ENCODE measurements at regions not wholly inside any gene's neighbourhood (a gene's known extent, or its start where the extent isn't known, plus 50 kb on each side); places are given as distances from the start of the nearest gene placed in this dataset.

GRCh38 chr10:52514481-52514880 is 200.4 kb downstream of the DKK1 start:
- in situ Hi-C loops (cut with HindIII; ENCODE audit: low pct_ligation_motif_present, low pct_unique_long_range_greater_than_20kb, low sequenced_read_pairs), result no loop called here
- no peak for DNase-seq

- no peak for DNase-seq
- in situ Hi-C loops (cut with HindIII; ENCODE audit: low pct_ligation_motif_present, low pct_unique_long_range_greater_than_20kb, low sequenced_read_pairs), result no loop called here
These were observed 202.9 kb downstream of the DKK1 start for GRCh38 chr10:52517012-52517411.

- no peak for DNase-seq
- in situ Hi-C loops (cut with HindIII; ENCODE audit: low pct_ligation_motif_present, low pct_unique_long_range_greater_than_20kb, low sequenced_read_pairs), result no loop called here
These were observed 209.6 kb downstream of the DKK1 start for GRCh38 chr10:52523696-52524095.

GRCh38 chr10:52525761-52526160 is 211.7 kb downstream of the DKK1 start:
- in situ Hi-C loops (cut with HindIII; ENCODE audit: low pct_ligation_motif_present, low pct_unique_long_range_greater_than_20kb, low sequenced_read_pairs), result no loop called here
- DNase-seq, result no peak

- DNase-seq, result no peak
- in situ Hi-C loops (cut with HindIII; ENCODE audit: low pct_ligation_motif_present, low pct_unique_long_range_greater_than_20kb, low sequenced_read_pairs), result no loop called here
These were observed 212.3 kb downstream of the DKK1 start for GRCh38 chr10:52526251-52526823.

- in situ Hi-C loops (cut with HindIII; ENCODE audit: low pct_ligation_motif_present, low pct_unique_long_range_greater_than_20kb, low sequenced_read_pairs), result no loop called here
- DNase-seq, result no peak
These were observed 218.7 kb downstream of the DKK1 start for GRCh38 chr10:52532650-52533290.

- in situ Hi-C loops (cut with HindIII; ENCODE audit: low pct_ligation_motif_present, low pct_unique_long_range_greater_than_20kb, low sequenced_read_pairs), result no loop called here
- DNase-seq, result no peak
These were observed 219.9 kb downstream of the DKK1 start for GRCh38 chr10:52533986-52534385.

- peak; percentile 57 for DNase-seq
These were observed 225.4 kb downstream of the DKK1 start for GRCh38 chr10:52539463-52539862.

GRCh38 chr10:52540479-52540984 is 226.5 kb downstream of the DKK1 start:
- DNase-seq, result no peak
- in situ Hi-C loops (cut with HindIII; ENCODE audit: low pct_ligation_motif_present, low pct_unique_long_range_greater_than_20kb, low sequenced_read_pairs), result no loop called here

More at GRCh38 chr10:52539463-52539862, 225.4 kb downstream of the DKK1 start:
- in situ Hi-C loops (cut with HindIII; ENCODE audit: low pct_ligation_motif_present, low pct_unique_long_range_greater_than_20kb, low sequenced_read_pairs), result no loop called here

- no peak for DNase-seq
- in situ Hi-C loops (cut with HindIII; ENCODE audit: low pct_ligation_motif_present, low pct_unique_long_range_greater_than_20kb, low sequenced_read_pairs), result no loop called here
These were observed 227.0 kb downstream of the DKK1 start for GRCh38 chr10:52541006-52541473.

GRCh38 chr10:52542906-52543305 is 228.8 kb downstream of the DKK1 start:
- no peak for DNase-seq
- in situ Hi-C loops (cut with HindIII; ENCODE audit: low pct_ligation_motif_present, low pct_unique_long_range_greater_than_20kb, low sequenced_read_pairs), result no loop called here

GRCh38 chr10:52551046-52551445 is 221.5 kb downstream of the MBL2 start:
- no peak for DNase-seq
- in situ Hi-C loops (cut with HindIII; ENCODE audit: low pct_ligation_motif_present, low pct_unique_long_range_greater_than_20kb, low sequenced_read_pairs), result loop anchor here (25.0 kb wide), 1 partner anchor 239 kb away; the partner anchor contains the start of gene DKK1

- DNase-seq, result no peak
- in situ Hi-C loops (cut with HindIII; ENCODE audit: low pct_ligation_motif_present, low pct_unique_long_range_greater_than_20kb, low sequenced_read_pairs), result loop anchor here (25.0 kb wide), 1 partner anchor 246 kb away; the partner anchor contains the start of gene DKK1
These were observed 214.5 kb downstream of the MBL2 start for GRCh38 chr10:52558090-52558489.

GRCh38 chr10:52561322-52561721 is 211.3 kb downstream of the MBL2 start:
- DNase-seq, result no peak
- in situ Hi-C loops (cut with HindIII; ENCODE audit: low pct_ligation_motif_present, low pct_unique_long_range_greater_than_20kb, low sequenced_read_pairs), result loop anchor here (25.0 kb wide), 1 partner anchor 249 kb away; the partner anchor contains the start of gene DKK1

- in situ Hi-C loops (cut with HindIII; ENCODE audit: low pct_ligation_motif_present, low pct_unique_long_range_greater_than_20kb, low sequenced_read_pairs), result loop anchor here (25.0 kb wide), 1 partner anchor 251 kb away; the partner anchor contains the start of gene DKK1
- DNase-seq, result no peak
These were observed 209.2 kb downstream of the MBL2 start for GRCh38 chr10:52563360-52563759.

GRCh38 chr10:52566471-52567246 is 205.9 kb downstream of the MBL2 start:
- in situ Hi-C loops (cut with HindIII; ENCODE audit: low pct_ligation_motif_present, low pct_unique_long_range_greater_than_20kb, low sequenced_read_pairs), result loop anchor here (25.0 kb wide), 1 partner anchor 254 kb away; the partner anchor contains the start of gene DKK1
- DNase-seq, result peak; percentile 52

GRCh38 chr10:52567247-52567580 is 205.4 kb downstream of the MBL2 start:
- no peak for DNase-seq
- in situ Hi-C loops (cut with HindIII; ENCODE audit: low pct_ligation_motif_present, low pct_unique_long_range_greater_than_20kb, low sequenced_read_pairs), result loop anchor here (25.0 kb wide), 1 partner anchor 255 kb away; the partner anchor contains the start of gene DKK1

- in situ Hi-C loops (cut with HindIII; ENCODE audit: low pct_ligation_motif_present, low pct_unique_long_range_greater_than_20kb, low sequenced_read_pairs), result loop anchor here (25.0 kb wide), 1 partner anchor 256 kb away; the partner anchor contains the start of gene DKK1
- DNase-seq, result no peak
These were observed 204.3 kb downstream of the MBL2 start for GRCh38 chr10:52568309-52568708.

- no peak for DNase-seq
- in situ Hi-C loops (cut with HindIII; ENCODE audit: low pct_ligation_motif_present, low pct_unique_long_range_greater_than_20kb, low sequenced_read_pairs), result loop anchor here (25.0 kb wide), 1 partner anchor 258 kb away; the partner anchor contains the start of gene DKK1
These were observed 202.1 kb downstream of the MBL2 start for GRCh38 chr10:52570490-52570889.

All from ACHN (cell line).